Ovary (tissue), 3 donors: ENCODE measurements at regions not wholly inside any gene's neighbourhood (a gene's known extent, or its start where the extent isn't known, plus 50 kb on each side); places are given as distances from the start of the nearest gene placed in this dataset.

Experiments
- EP300 ChIP-seq: sonication (generic); formaldehyde crosslinking; IDR thresholded peaks from one replicate; pipeline ENCODE4 v1.6.1; 2017; ENCODE audit warnings: antibody characterized with exemption
- POLR2A ChIP-seq: fragments of 450-650 bp; IDR thresholded peaks from one replicate; pipeline ENCODE4 v1.6.1; 2017; ENCODE audit warnings: antibody characterized with exemption, mild to moderate bottlenecking, moderate library complexity
- TF ChIP-seq, protein P1 (sequence below), 3 donors: fragments of 450-650 bp in 2 of 3; fragments of 200-600 bp in 1 of 3; IDR thresholded peaks; one replicate each; pipeline versions ENCODE4 v1.5.1 to v1.8.0; 2016 to 2022; ENCODE audit warnings: antibody characterized with exemption in 3 of 3, mild to moderate bottlenecking in 1 of 3
- donor health status: DM: no; HTN: no; CAD: no.

DNA sequence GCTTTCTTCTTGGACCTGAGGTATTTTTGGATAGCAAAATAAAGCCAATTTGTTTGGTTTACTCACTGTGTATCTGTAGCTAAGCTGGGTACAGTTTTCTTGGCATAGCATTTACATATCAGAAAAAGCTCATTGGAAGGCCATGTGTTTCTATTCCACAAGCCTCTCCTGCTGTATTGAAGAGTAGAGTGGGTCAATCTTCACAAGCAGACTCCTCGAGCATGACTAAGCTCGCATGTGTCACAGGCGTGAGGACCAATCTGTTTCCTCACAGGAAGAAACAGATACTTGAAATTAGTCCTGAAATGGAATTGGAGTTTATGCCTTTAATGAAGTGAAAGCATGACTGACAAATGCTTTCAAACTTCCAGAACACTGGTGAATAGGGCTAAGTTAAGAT, 1279.0 kb upstream of the MAP3K7 start:
- TF ChIP-seq, protein P1, sequence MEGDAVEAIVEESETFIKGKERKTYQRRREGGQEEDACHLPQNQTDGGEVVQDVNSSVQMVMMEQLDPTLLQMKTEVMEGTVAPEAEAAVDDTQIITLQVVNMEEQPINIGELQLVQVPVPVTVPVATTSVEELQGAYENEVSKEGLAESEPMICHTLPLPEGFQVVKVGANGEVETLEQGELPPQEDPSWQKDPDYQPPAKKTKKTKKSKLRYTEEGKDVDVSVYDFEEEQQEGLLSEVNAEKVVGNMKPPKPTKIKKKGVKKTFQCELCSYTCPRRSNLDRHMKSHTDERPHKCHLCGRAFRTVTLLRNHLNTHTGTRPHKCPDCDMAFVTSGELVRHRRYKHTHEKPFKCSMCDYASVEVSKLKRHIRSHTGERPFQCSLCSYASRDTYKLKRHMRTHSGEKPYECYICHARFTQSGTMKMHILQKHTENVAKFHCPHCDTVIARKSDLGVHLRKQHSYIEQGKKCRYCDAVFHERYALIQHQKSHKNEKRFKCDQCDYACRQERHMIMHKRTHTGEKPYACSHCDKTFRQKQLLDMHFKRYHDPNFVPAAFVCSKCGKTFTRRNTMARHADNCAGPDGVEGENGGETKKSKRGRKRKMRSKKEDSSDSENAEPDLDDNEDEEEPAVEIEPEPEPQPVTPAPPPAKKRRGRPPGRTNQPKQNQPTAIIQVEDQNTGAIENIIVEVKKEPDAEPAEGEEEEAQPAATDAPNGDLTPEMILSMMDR (IDR thresholded peaks at IDR 0.05) = no peak
- TF ChIP-seq EP300 = no peak
- no peak for TF ChIP-seq POLR2A
